HUES64 (cell line): ENCODE measurements at regions not wholly inside any gene's neighbourhood (a gene's known extent, or its start where the extent isn't known, plus 50 kb on each side); places are given as distances from the start of the nearest gene placed in this dataset.
"Not testable (repeated sequence)": the region's sequence is repeated elsewhere in the genome, so short reads cannot be mapped to it uniquely, and the experiment has no call there.

ENCODE experiments used
- H3K27ac ChIP-seq: 2 replicates; pipeline ENCODE4 v1.7.0; 2013; ENCODE audit warnings: low read depth, low read length, inconsistent platforms
- H3K27me3 ChIP-seq: 2 replicates; pipeline ENCODE4 v1.6.1; 2013; ENCODE audit warnings: mild to moderate bottlenecking, low read length; ENCODE audit not compliant: insufficient read depth
- H3K36me3 ChIP-seq: 2 replicates; pipeline ENCODE4 v1.6.1; 2013; ENCODE audit warnings: mild to moderate bottlenecking, low read length; ENCODE audit not compliant: insufficient read depth
- H3K4me1 ChIP-seq: 2 replicates; pipeline ENCODE4 v1.6.1; 2013; ENCODE audit warnings: mild to moderate bottlenecking, low read length, moderate library complexity; ENCODE audit not compliant: insufficient read depth
- H3K4me3 ChIP-seq: 2 replicates; pipeline ENCODE4 v1.5.1; 2013; ENCODE audit warnings: mild to moderate bottlenecking, low read length, moderate library complexity
- H3K9ac ChIP-seq: 2 replicates; pipeline ENCODE4 v1.6.1; 2013; ENCODE audit warnings: mild to moderate bottlenecking, low read depth, low read length
- H3K9me3 ChIP-seq: 2 replicates; pipeline ENCODE4 v1.6.1; 2013; ENCODE audit warnings: low read depth, low read length; ENCODE audit not compliant: insufficient read depth
- WGBS: fragments of 150-250, 120-280 bp; methylation state at CpG from one replicate; pipeline ENCODE4 v1.1.7; 2013; ENCODE audit warnings: missing lambda C conversion rate; 5-methylcytosine and 5-hydroxymethylcytosine counted together

DNA sequence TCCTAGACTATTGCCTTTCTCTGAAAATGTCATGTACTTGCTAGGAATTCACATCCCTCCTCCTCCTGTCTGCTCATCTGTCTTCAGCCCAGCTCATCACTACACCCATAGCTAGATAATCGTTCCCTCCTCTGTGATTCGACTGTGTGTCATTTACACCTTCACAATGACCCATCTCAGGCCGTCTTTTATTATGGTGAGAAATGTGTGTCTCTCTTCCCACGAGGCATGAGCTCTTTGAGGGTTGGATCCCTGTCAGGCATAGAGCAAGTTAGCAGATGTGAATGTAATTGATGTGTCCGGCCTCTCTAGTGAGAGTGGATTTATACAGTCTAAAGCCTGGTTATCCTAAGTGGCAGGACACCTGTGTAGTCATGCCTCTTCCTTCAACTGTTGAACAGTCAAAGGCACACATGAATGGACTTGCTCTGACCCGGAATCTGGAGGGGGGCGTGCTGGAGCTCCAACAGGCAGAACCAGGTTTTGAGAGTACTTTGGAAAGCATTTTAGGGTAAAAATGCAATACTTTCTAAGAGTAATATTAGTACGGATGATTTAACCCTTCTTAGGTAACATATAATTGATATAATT lies 182.1 kb downstream of the UTRN start:
- Histone ChIP-seq H3K4me1 (peaks cover 14% of the 10 kb centered on the region), H3K9ac (no peak overlapping the region), H3K27ac (no peak overlapping the region), H3K4me3 (no peak overlapping the region), H3K36me3 (peaks cover 18% of the 10 kb centered on the region; the same call in 1 of the 2 replicates), H3K27me3 (no peaks in the 10 kb centered on the region), H3K9me3 (0 out of 2 replicates have a peak, but pooled peaks cover 4% of the 10 kb centered on the region)
- 81% methylated on average over 7 of the region's 8 CpGs for WGBS

DNA sequence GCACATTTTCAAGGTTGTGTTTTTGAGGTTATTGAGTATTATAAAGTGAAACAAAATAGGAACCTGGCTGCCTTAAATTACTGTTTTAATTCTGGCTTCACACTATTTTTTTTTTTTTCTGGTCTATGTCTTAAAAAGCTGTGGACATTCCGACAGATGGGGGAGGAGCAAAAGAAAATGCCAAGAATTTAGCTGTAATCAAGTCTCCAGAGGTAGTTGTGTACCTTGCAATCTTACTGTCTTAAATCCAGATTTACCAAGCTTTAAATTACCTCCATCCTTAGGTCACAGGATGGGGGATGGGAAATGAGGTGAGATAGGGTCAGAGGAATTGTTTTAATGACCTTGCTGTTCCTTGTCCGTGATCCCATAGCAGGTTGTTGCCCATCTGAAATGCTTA lies 182.8 kb downstream of the UTRN start:
- H3K36me3 ChIP-seq, result peaks cover 12% of the 10 kb centered on the region; the same call in 1 of the 2 replicates
- 0 out of 2 replicates have a peak, but pooled peaks cover 4% of the 10 kb centered on the region for H3K9me3 ChIP-seq
- no peak overlapping the region for H3K4me3 ChIP-seq
- H3K9ac ChIP-seq, result no peak overlapping the region
- H3K27me3 ChIP-seq, result no peaks in the 10 kb centered on the region
- WGBS, result 94% methylated on average over 2 of the region's 2 CpGs
- H3K4me1 ChIP-seq, result peaks cover 14% of the 10 kb centered on the region
- H3K27ac ChIP-seq, result no peak overlapping the region

- Histone ChIP-seq H3K27me3 (no peaks in the 10 kb centered on the region), H3K9me3 (0 out of 2 replicates have a peak, but pooled peaks cover 4% of the 10 kb centered on the region), H3K27ac (no peak overlapping the region), H3K9ac (no peak overlapping the region), H3K36me3 (peaks cover 4% of the 10 kb centered on the region; the same call in 1 of the 2 replicates), H3K4me1 (peaks cover 14% of the 10 kb centered on the region), H3K4me3 (no peak overlapping the region)
- 96% methylated on average over 7 of the region's 7 CpGs for WGBS
These were observed 183.6 kb downstream of the UTRN start for GRCh38 chr6:144468709-144469108.

DNA sequence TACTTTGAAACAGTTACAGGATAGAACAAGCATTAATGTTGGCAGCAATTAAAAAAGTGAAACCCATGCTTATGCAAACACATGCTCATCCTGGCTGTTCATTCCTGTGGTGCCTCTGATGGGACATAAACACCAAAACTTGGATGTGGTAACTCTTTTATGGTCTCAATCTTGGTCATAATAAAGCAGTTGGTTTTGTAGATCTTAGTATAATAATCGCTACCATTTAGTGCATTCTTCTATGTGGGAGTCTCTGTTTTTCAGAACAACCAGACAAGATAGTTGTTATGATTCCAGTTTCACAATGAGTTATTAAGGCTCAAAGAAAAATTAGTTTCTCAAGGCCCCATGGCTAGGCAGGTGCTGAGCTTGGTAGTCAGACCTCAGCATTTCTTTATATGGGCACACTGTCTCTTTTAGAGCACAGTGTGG lies 184.0 kb downstream of the UTRN start:
- Histone ChIP-seq H3K36me3 (peaks cover 6% of the 10 kb centered on the region), H3K4me1 (peaks cover 14% of the 10 kb centered on the region)
- WGBS, result 100% methylated on average over 1 of the region's 1 CpG

DNA sequence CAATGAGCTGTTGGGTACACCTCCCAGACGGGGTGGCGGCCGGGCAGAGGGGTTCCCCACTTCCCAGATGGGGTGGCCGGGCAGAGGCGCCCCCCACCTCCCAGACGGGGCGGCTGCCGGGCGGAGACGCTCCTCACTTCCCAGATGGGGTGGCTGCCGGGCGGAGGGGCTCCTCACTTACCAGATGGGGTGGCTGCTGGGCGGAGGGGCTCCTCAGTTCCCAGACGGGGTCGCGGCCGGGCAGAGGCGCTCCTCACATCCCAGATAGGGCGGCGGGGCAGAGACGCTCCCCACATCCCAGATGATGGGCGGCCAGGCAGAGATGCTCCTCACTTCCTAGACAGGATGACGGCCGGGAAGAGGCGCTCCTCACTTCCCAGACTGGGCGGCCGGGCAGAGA lies 185.1 kb downstream of the UTRN start:
- 96% methylated on average over 27 of the region's 27 CpGs for WGBS

More for the DNA sequence above, 184.0 kb downstream of the UTRN start:
- Histone ChIP-seq H3K27ac (no peak overlapping the region), H3K27me3 (no peaks in the 10 kb centered on the region), H3K9ac (no peak overlapping the region), H3K9me3 (0 out of 2 replicates have a peak, but pooled peaks cover 4% of the 10 kb centered on the region), H3K4me3 (no peak overlapping the region)

GRCh38 chr6:144471986-144472385 lies 186.9 kb downstream of the UTRN start:
- 0 out of 2 replicates have a peak, but pooled peaks cover 4% of the 10 kb centered on the region for H3K9me3 ChIP-seq
- no peak overlapping the region for H3K4me3 ChIP-seq
- H3K9ac ChIP-seq, result no peak overlapping the region
- no peak overlapping the region for H3K27ac ChIP-seq
- 96% methylated on average over 3 of the region's 3 CpGs for WGBS
- H3K36me3 ChIP-seq, result peaks cover 21% of the 10 kb centered on the region
- H3K4me1 ChIP-seq, result peaks cover 8% of the 10 kb centered on the region
- H3K27me3 ChIP-seq, result no peaks in the 10 kb centered on the region

More for the DNA sequence above, 185.1 kb downstream of the UTRN start:
- not testable (repeated sequence) for H3K9me3 ChIP-seq, H3K27ac ChIP-seq, H3K4me3 ChIP-seq, H3K9ac ChIP-seq, H3K27me3 ChIP-seq
- peaks cover 14% of the 10 kb centered on the region for H3K4me1 ChIP-seq
- H3K36me3 ChIP-seq, result peaks cover 16% of the 10 kb centered on the region

DNA sequence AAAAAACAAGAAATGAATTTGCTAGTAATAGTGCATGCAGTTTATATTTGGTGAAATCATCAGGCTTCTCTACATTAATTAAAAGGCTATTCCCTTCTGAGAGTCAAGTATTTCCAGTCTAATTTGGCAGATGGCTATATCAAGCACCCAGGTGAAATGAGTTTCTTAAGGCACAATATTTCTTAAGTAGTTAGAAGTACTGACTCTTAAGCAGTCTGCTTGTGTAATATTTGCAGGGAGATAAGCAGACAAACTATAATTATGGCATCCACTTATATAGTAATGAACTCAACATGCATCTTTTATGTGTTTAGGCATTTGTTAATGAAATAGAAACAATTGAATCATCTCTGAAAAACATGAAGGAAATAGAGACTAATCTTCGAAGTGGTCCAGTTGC lies 189.2 kb downstream of the UTRN start:
- Histone ChIP-seq H3K36me3 (peaks cover 29% of the 10 kb centered on the region), H3K9me3 (0 out of 2 replicates have a peak, but pooled peaks cover under 1% of the 10 kb centered on the region), H3K4me3 (no peak overlapping the region), H3K27ac (no peak overlapping the region), H3K9ac (no peak overlapping the region), H3K4me1 (no peaks in the 10 kb centered on the region), H3K27me3 (no peaks in the 10 kb centered on the region)
- WGBS, result 100% methylated on average over 1 of the region's 1 CpG

GRCh38 chr6:144474904-144475303 lies 189.8 kb downstream of the UTRN start:
- no peaks in the 10 kb centered on the region for H3K27me3 ChIP-seq
- H3K4me3 ChIP-seq, result no peak overlapping the region
- H3K4me1 ChIP-seq, result no peaks in the 10 kb centered on the region
- peaks cover 34% of the 10 kb centered on the region for H3K36me3 ChIP-seq
- no peak overlapping the region for H3K9ac ChIP-seq
- no peaks in the 10 kb centered on the region for H3K9me3 ChIP-seq
- H3K27ac ChIP-seq, result no peak overlapping the region

DNA sequence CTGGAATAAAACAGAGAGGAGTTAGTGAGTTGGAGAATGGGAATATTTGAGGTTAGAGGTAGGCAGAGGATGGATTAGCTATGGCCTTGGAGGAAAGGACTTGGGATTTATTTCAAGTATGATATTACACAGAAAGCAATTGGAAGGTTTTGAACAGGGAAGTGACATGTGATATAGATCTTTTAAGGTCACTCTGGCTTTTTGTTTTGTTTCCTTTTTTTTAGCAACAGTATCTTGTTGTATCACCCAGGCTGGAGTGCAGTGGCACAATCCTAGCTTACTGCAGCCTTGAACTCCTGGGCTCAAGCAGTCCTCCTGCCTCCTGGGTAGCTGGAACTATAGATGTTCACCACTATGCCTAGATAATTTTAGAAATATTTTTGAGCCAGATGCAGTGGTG lies 190.3 kb downstream of the UTRN start:
- H3K4me1 ChIP-seq, result no peaks in the 10 kb centered on the region
- peaks cover 39% of the 10 kb centered on the region for H3K36me3 ChIP-seq
- H3K9me3 ChIP-seq, result no peaks in the 10 kb centered on the region
- H3K4me3 ChIP-seq, result no peak overlapping the region
- H3K27me3 ChIP-seq, result no peaks in the 10 kb centered on the region
- no peak overlapping the region for H3K27ac ChIP-seq
- H3K9ac ChIP-seq, result no peak overlapping the region

GRCh38 chr6:144476286-144476685 lies 191.2 kb downstream of the UTRN start:
- H3K36me3 ChIP-seq, result peaks cover 47% of the 10 kb centered on the region
- H3K27ac ChIP-seq, result no peak overlapping the region
- H3K27me3 ChIP-seq, result no peaks in the 10 kb centered on the region
- H3K9me3 ChIP-seq, result no peaks in the 10 kb centered on the region
- no peak overlapping the region for H3K4me3 ChIP-seq
- no peaks in the 10 kb centered on the region for H3K4me1 ChIP-seq
- no peak overlapping the region for H3K9ac ChIP-seq
- 92% methylated on average over 3 of the region's 3 CpGs for WGBS

DNA sequence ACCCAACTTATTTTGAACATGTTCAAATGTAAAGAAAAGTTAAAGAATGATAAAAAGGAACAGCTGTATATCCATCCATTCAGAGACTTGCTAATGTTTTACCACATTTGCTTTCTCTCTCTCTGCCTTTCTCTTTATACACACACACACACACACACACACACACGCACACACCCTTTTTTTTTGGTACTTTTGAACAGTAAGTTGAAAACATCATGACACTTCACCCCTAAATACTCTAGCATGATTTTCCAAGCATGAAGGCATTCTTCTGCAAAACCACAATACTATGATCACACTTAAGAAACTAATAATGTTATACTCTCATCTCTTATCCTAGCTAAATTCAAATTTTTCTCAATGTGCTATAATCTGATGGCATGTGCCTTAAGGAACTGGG lies 192.3 kb downstream of the UTRN start:
- H3K36me3 ChIP-seq, result peaks cover 43% of the 10 kb centered on the region
- no peak overlapping the region for H3K4me3 ChIP-seq
- H3K9me3 ChIP-seq, result no peaks in the 10 kb centered on the region
- H3K27ac ChIP-seq, result no peak overlapping the region
- no peaks in the 10 kb centered on the region for H3K27me3 ChIP-seq
- H3K4me1 ChIP-seq, result no peaks in the 10 kb centered on the region
- WGBS, result 58% methylated on average over 1 of the region's 1 CpG
- no peak overlapping the region for H3K9ac ChIP-seq

DNA sequence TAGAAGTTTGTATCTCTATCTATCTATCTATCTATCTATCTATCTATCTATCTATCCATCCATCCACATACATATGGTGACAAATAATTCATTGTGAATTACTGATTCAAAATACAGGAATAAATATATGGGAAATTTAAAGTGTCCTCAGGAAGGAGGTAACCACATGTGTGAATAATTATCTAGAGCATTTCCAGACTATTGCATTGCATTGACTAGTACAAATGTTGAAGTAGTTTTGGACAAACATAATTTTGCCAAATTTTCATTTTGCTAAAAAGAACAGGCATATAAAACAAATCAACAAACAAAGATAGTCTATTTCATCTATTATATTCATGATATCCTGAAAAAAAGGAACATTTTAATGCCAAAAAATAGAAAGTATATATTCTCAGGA lies 192.7 kb downstream of the UTRN start:
- Histone ChIP-seq H3K4me1 (no peaks in the 10 kb centered on the region), H3K9ac (no peak overlapping the region), H3K27ac (no peak overlapping the region), H3K36me3 (peaks cover 46% of the 10 kb centered on the region), H3K4me3 (no peak overlapping the region), H3K9me3 (no peaks in the 10 kb centered on the region), H3K27me3 (no peaks in the 10 kb centered on the region)
